HCT116 (cell line): ENCODE measurements at regions not wholly inside any gene's neighbourhood (a gene's known extent, or its start where the extent isn't known, plus 50 kb on each side); places are given as distances from the start of the nearest gene placed in this dataset.

Experiments used
- ATAC-seq: fragments of 200-7000 bp; cut with Tn5 transposase; 2 replicates; pipeline ENCODE4 v1.9.1; 2020; ENCODE audit warnings: mild to moderate bottlenecking, moderate library complexity
- BruUV-seq: library from RNA; stranded (reverse); fragments of 400-500 nt; replicated peaks from 2 replicates; lab custom pipeline; 2021; lab: Mats Ljungman, UMichigan
- CTCF ChIA-PET: fragments of 300-600 bp; sonication (Branson Sonifier 250); formaldehyde crosslinking; loops from one replicate; lab custom pipeline; 2021; ENCODE audit warnings: antibody characterized with exemption; lab: Charles Lee
- POLR2A ChIA-PET: fragments of 300-600, 350-600 bp; sonication (Branson Sonifier 250); formaldehyde crosslinking; loops from one replicate; lab custom pipeline; 2021; ENCODE audit warnings: antibody characterized with exemption; lab: Charles Lee
- RAD21 ChIA-PET, 2 experiments: fragments of 300-600 bp; sonication (Branson Sonifier 250); formaldehyde crosslinking; loops; one replicate each; lab custom pipeline; 2023; ENCODE audit warnings: low total read pairs in 2 of 2; ENCODE audit not compliant: uncharacterized antibody in 2 of 2, unreplicated experiment in 2 of 2, low non-redundant PET in 1 of 2; lab: Charles Lee
- DNase-seq: peaks from one replicate; pipeline ENCODE4 v3.0.0-alpha.2; 2010; ENCODE audit warnings: low read depth, low spot score
- H2AFZ ChIP-seq: fragments of 200-600 bp; shearing (Covaris generic), sonication (generic); 2 replicates; pipeline ENCODE4 v1.6.1; 2017; ENCODE audit warnings: low read depth, mixed run types, mixed read lengths, antibody characterized with exemption, low read length; ENCODE audit not compliant: poor library complexity, severe bottlenecking
- H3K27ac ChIP-seq: 2 replicates; pipeline ENCODE4 v1.5.1; 2012; ENCODE audit warnings: low read depth, low read length
- H3K27me3 ChIP-seq: fragments of 200-600 bp; sonication (generic); 2 replicates; pipeline ENCODE4 v1.6.1; 2016; ENCODE audit warnings: mixed run types, low read length, mixed read lengths; ENCODE audit not compliant: insufficient read depth
- H3K36me3 ChIP-seq, 2 experiments: fragments of 200-500 bp in 1 of 2; fragments of 200-600 bp in 1 of 2; sonication (Bioruptor generic) in 1 of 2; sonication (generic) in 1 of 2; 2 replicates each; pipeline versions ENCODE4 v1.5.1 to v1.6.1; 2014 to 2016; ENCODE audit warnings: low read length in 2 of 2, inconsistent platforms in 1 of 2, mixed read lengths in 1 of 2, mixed run types in 1 of 2; ENCODE audit not compliant: insufficient read depth in 2 of 2, control insufficient read depth in 1 of 2
- H3K4me1 ChIP-seq, 2 experiments: fragments of 200-600 bp in 1 of 2; sonication (generic) in 1 of 2; 2 replicates each; pipeline versions ENCODE4 v1.5.1 to v1.6.1; 2012 to 2017; ENCODE audit warnings: low read length in 2 of 2, inconsistent platforms in 1 of 2, mild to moderate bottlenecking in 1 of 2, mixed read lengths in 1 of 2, mixed run types in 1 of 2, moderate library complexity in 1 of 2; ENCODE audit not compliant: insufficient read depth in 2 of 2, control insufficient read depth in 1 of 2
- H3K4me2 ChIP-seq: fragments of 200-600 bp; sonication (generic); 2 replicates; pipeline ENCODE4 v1.6.1; 2017; ENCODE audit warnings: mixed run types, low read length, mixed read lengths
- H3K4me3 ChIP-seq, 2 experiments: fragments of 200-600 bp in 1 of 2; sonication (generic) in 1 of 2; replicated peaks in 1 of 2; 2 replicates each; pipeline ENCODE4 v1.5.1; 2011 to 2016; ENCODE audit warnings: low read length in 2 of 2, control low read depth in 1 of 2, low read depth in 1 of 2, mild to moderate bottlenecking in 1 of 2, mixed read lengths in 1 of 2, mixed run types in 1 of 2
- H3K79me2 ChIP-seq: fragments of 200-600 bp; sonication (generic); 2 replicates; pipeline ENCODE4 v1.6.1; 2017; ENCODE audit warnings: mild to moderate bottlenecking, mixed run types, low read length, moderate library complexity, mixed read lengths; ENCODE audit not compliant: insufficient read depth
- H3K9ac ChIP-seq: fragments of 200-600 bp; sonication (generic); 2 replicates; pipeline ENCODE4 v1.6.1; 2016; ENCODE audit warnings: low read length, mixed read lengths
- H3K9me2 ChIP-seq: fragments of 200-600 bp; sonication (generic), shearing (Covaris generic); 2 replicates; pipeline ENCODE4 v1.6.1; 2017; ENCODE audit warnings: mixed run types, mild to moderate bottlenecking, moderate library complexity; ENCODE audit not compliant: insufficient read depth
- H3K9me3 ChIP-seq, 2 experiments: fragments of 200-500 bp in 1 of 2; fragments of 200-600 bp in 1 of 2; sonication (Bioruptor generic) in 1 of 2; sonication (generic) in 1 of 2; 2 replicates each; pipeline ENCODE4 v1.6.1; 2014 to 2017; ENCODE audit warnings: low read length in 2 of 2, mixed read lengths in 2 of 2, inconsistent platforms in 1 of 2, low read depth in 1 of 2, mild to moderate bottlenecking in 1 of 2, mixed run types in 1 of 2, moderate library complexity in 1 of 2; ENCODE audit not compliant: control insufficient read depth in 1 of 2, insufficient read depth in 1 of 2
- H4K20me1 ChIP-seq: fragments of 200-600 bp; sonication (generic), shearing (Covaris generic); 2 replicates; pipeline ENCODE4 v1.6.1; 2017; ENCODE audit warnings: mixed run types, mild to moderate bottlenecking, moderate library complexity; ENCODE audit not compliant: insufficient read depth
- CEBPB ChIP-seq: IDR thresholded peaks from 2 replicates; pipeline ENCODE4 v1.6.1; 2012; ENCODE audit warnings: low read depth
- CTCF ChIP-seq, 3 experiments: fragments of 200-600 bp in 1 of 3; sonication (generic) in 1 of 3; IDR thresholded peaks in 2 of 3; conservative IDR thresholded peaks in 1 of 3; 2 replicates each; pipeline ENCODE4 v1.5.1; 2012 to 2017; ENCODE audit warnings: low read depth in 2 of 3, low read length in 2 of 3, antibody characterized with exemption in 1 of 3, borderline replicate concordance in 1 of 3, control low read depth in 1 of 3, mild to moderate bottlenecking in 1 of 3, mixed read lengths in 1 of 3, mixed run types in 1 of 3, moderate library complexity in 1 of 3; ENCODE audit not compliant: insufficient read depth in 1 of 3
- ELF1 ChIP-seq: IDR thresholded peaks from 2 replicates; pipeline ENCODE4 v1.6.1; 2012; ENCODE audit warnings: low read depth, borderline replicate concordance
- EZH2 ChIP-seq: fragments of 200-600 bp; sonication (generic); IDR thresholded peaks from 2 replicates; pipeline ENCODE4 v1.6.1; 2017; ENCODE audit warnings: antibody characterized with exemption, mixed run types
- EZH2phosphoT487 ChIP-seq: fragments of 200-600 bp; IDR thresholded peaks from 2 replicates; pipeline ENCODE4 v1.6.1; 2018; ENCODE audit warnings: antibody characterized with exemption, borderline replicate concordance
- FOSL1 ChIP-seq: IDR thresholded peaks from 2 replicates; pipeline ENCODE4 v1.6.1; 2012; ENCODE audit warnings: low read depth
- JUND ChIP-seq: IDR thresholded peaks from 2 replicates; pipeline ENCODE4 v1.6.1; 2012
- MAX ChIP-seq: IDR thresholded peaks from 2 replicates; pipeline ENCODE4 v1.6.1; 2012
- POLR2A ChIP-seq: IDR thresholded peaks from 2 replicates; pipeline ENCODE4 v1.7.0; 2011; ENCODE audit warnings: borderline replicate concordance; ENCODE audit not compliant: insufficient read depth, insufficient read length; ENCODE audit errors: extremely low read depth
- POLR2AphosphoS5 ChIP-seq: IDR thresholded peaks from 2 replicates; pipeline ENCODE4 v1.6.1; 2011; ENCODE audit warnings: mild to moderate bottlenecking, low read depth, low read length, moderate library complexity
- RAD21 ChIP-seq: IDR thresholded peaks from 2 replicates; pipeline ENCODE4 v1.6.1; 2012; ENCODE audit warnings: low read depth, mild to moderate bottlenecking
- REST ChIP-seq: IDR thresholded peaks from 2 replicates; pipeline ENCODE4 v1.6.1; 2012; ENCODE audit warnings: low read depth
- SIN3A ChIP-seq: IDR thresholded peaks from 2 replicates; pipeline ENCODE4 v1.6.1; 2012; ENCODE audit warnings: low read depth
- SP1 ChIP-seq: IDR thresholded peaks from 2 replicates; pipeline ENCODE4 v1.6.1; 2012; ENCODE audit warnings: low read depth
- SRF ChIP-seq: IDR thresholded peaks from 2 replicates; pipeline ENCODE4 v1.6.1; 2012; ENCODE audit warnings: low read depth
- TCF7L2 ChIP-seq: IDR thresholded peaks from 2 replicates; pipeline ENCODE4 v1.7.0; 2011; ENCODE audit warnings: borderline replicate concordance, inconsistent platforms; ENCODE audit not compliant: insufficient read depth, insufficient read length; ENCODE audit errors: extremely low read depth
- YY1 ChIP-seq: IDR thresholded peaks from 2 replicates; pipeline ENCODE4 v1.6.1; 2011; ENCODE audit warnings: low read length, low read depth, moderate library complexity, mild to moderate bottlenecking; ENCODE audit not compliant: insufficient replicate concordance; ENCODE audit errors: extremely low read depth
- intact Hi-C: fragments of 100-400 bp; cut with micrococcal nuclease; formaldehyde crosslinking; loops from 2 replicates; pipeline ENCODE4 v1.10.0; 2022

DNA sequence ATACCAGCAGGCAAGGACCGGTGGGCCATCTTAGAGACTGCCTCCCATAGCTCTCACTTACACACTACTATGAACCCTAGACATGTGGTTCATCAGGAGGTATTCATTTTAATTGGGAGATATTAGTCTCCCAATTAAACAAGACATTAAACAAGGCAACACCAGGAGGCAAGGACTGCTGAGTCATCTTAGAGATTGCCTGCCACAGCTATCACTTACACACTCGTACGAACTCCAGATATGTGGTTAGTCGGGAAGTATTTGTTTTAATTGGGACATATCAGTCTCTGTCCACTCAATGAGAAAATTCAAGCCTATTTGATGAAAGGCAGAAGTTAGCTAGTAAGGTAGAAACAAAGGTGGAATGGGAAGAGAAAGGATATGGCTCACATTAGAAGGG, 343.9 kb downstream of the NFIB start:
- no peak overlapping the region for H2AFZ ChIP-seq
- BruUV-seq, result no TSS peak
- H3K27ac ChIP-seq, result no peak overlapping the region
- RAD21 ChIA-PET, result no interaction called here
- no peaks in the 10 kb centered on the region for H3K36me3 ChIP-seq
- H3K4me3 ChIP-seq, result no peak overlapping the region
- DNase-seq (no peak), ATAC-seq (no peak)
- CTCF ChIA-PET, result no interaction called here
- H3K4me2 ChIP-seq, result no peak overlapping the region
- H3K9me3 ChIP-seq, result 0 out of 4 replicates have a peak, but pooled peaks cover 0 to 3% of the 10 kb centered on the region in 2 experiments
- H3K9me2 ChIP-seq, result no peaks in the 10 kb centered on the region
- intact Hi-C loops, result no loop called here
- no peak overlapping the region for H3K9ac ChIP-seq
- no peaks in the 10 kb centered on the region for H3K27me3 ChIP-seq
- no peaks in the 10 kb centered on the region for H3K4me1 ChIP-seq
- TF ChIP-seq TCF7L2, result no peak
- no peak for TF ChIP-seq SIN3A
- no peak for TF ChIP-seq SP1
- no peak for TF ChIP-seq POLR2AphosphoS5
- no peak for TF ChIP-seq FOSL1
- no peak for TF ChIP-seq YY1
- no peak for TF ChIP-seq SRF
- no peak for TF ChIP-seq CEBPB
- TF ChIP-seq EZH2phosphoT487, result no peak
- no peak for TF ChIP-seq MAX
- TF ChIP-seq EZH2, result no peak
- no peak for TF ChIP-seq ELF1
- POLR2A ChIA-PET, result no interaction called here
- H4K20me1 ChIP-seq, result no peaks in the 10 kb centered on the region
- H3K79me2 ChIP-seq, result no peaks in the 10 kb centered on the region

GRCh38 chr9:13967438-13967837, 346.5 kb downstream of the NFIB start:
- no peak for DNase-seq
- no TSS peak for BruUV-seq
- TF ChIP-seq REST (no peak), POLR2A (no peak), CEBPB (no peak), SRF (no peak), SIN3A (no peak), MAX (no peak), EZH2 (no peak), RAD21 (no peak), JUND (no peak), CTCF (IDR thresholded peaks at IDR 0.05 in 2 of 3, conservative IDR thresholded peaks at IDR 0.05 in 1 of 3; ENCODE audit: borderline replicate concordance in 1 of 3, insufficient read depth in 1 of 3, low read depth in 2 of 3, low read length in 2 of 3) (no peak)

More at GRCh38 chr9:13967438-13967837, 346.5 kb downstream of the NFIB start:
- H2AFZ ChIP-seq, result no peak overlapping the region
- no peak overlapping the region for H3K4me2 ChIP-seq
- H3K9ac ChIP-seq, result no peak overlapping the region
- intact Hi-C loops, result no loop called here
- no peaks in the 10 kb centered on the region for H3K36me3 ChIP-seq
- no peaks in the 10 kb centered on the region for H4K20me1 ChIP-seq
- H3K9me3 ChIP-seq, result peaks cover 0 to 9% of the 10 kb centered on the region in 2 experiments; a peak in 1 of 4 replicates
- no peaks in the 10 kb centered on the region for H3K79me2 ChIP-seq
- no peaks in the 10 kb centered on the region for H3K9me2 ChIP-seq
- RAD21 ChIA-PET, result no interaction called here
- CTCF ChIA-PET, result no interaction called here
- no peak for ATAC-seq
- POLR2A ChIA-PET, result no interaction called here
- no peaks in the 10 kb centered on the region for H3K4me1 ChIP-seq
- H3K27ac ChIP-seq, result no peak overlapping the region
- H3K27me3 ChIP-seq, result no peaks in the 10 kb centered on the region
- H3K4me3 ChIP-seq, result no peak overlapping the region
